NCI-H69 (cell line): ENCODE measurements at regions not wholly inside any gene's neighbourhood (a gene's known extent, or its start where the extent isn't known, plus 50 kb on each side); places are given as distances from the start of the nearest gene placed in this dataset.

ENCODE experiments used
- DNase-seq: peaks from one replicate; lab custom pipeline; 2025; lab: John Stamatoyannopoulos, UW

DNA sequence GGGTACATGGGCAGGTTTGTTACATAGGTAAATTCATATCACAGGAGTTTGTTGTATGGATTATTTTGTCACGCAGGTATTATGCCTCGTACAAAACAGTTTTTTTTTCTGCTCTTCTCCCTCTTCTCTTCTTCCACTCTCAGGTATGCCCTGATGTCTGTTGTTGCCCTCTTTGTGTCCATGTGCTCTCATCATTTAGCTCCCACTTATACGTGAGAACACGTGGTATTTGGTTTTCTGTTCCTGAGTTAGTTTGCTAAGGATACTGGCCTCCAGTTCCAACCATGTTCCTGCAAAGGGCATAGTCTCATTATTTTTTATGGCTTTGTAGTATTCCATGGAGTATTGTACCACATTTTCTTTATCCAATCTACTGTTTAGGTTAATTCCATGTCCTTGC lies 65.7 kb downstream of the UNC5CL start:
- DNase-seq = no peak

DNA sequence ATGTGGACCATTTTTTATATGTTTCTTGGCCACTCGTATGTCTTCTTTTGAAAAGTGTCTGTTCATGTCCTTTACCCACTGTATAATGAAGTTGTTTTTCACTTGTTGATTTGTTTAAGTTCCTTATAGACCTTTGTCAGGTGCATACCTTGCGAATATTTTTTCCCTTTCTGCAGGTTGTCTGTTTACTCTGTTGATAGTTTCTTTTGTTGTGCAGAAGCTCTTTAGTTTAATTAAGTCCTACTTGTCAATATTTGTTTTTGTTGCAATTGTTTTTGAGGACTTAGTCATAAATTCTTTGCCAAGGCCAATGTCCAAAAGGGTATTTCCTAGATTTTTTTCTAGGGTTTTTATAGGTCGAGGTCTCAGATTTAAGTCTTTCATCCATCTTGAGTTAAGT lies 66.2 kb downstream of the UNC5CL start:
- no peak for DNase-seq

DNA sequence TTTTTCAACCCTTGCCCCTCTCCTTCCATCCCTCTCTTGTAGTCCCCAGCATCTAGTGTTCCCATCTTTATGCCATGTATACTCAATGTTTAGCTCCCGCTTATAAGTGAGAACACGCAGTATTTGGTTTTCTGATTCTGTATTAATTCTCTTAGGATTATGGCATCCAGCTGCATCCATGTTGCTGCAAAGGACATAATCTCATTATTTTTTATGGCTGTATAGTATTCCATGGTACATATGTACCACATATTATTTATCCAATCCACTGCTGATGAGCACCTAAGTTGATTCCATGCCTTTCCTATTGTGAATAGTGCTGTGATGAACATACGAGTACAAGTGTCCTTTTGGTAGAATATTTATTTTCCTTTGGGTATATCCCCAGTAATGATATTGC lies 66.8 kb downstream of the UNC5CL start:
- no peak for DNase-seq

DNA sequence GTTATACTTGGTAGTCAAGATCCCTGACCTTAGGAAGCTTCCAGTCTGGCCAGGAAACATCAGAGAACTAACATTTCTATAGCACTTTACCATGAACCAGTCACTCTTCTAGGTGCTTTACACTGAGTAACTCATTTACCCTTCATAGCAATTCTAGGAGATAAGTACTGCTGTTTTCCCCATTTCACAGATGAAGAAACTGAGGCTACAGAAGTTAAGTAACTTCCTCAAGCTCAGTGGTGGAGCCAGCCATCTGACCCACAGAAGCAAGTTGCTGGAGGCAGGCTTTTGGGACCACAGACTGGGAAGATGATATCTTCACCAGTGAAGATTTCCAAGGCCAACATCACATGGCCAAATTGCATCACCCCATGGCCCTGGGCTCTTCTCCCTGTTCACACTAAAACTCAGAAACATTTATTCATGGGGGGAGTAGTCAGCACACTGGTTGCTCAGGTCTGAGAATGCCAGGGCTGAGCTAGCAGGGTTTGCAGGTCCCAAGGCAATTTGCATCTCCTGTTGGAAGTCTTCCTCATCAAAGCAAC lies 70.3 kb downstream of the UNC5CL start:
- DNase-seq = no peak

DNA sequence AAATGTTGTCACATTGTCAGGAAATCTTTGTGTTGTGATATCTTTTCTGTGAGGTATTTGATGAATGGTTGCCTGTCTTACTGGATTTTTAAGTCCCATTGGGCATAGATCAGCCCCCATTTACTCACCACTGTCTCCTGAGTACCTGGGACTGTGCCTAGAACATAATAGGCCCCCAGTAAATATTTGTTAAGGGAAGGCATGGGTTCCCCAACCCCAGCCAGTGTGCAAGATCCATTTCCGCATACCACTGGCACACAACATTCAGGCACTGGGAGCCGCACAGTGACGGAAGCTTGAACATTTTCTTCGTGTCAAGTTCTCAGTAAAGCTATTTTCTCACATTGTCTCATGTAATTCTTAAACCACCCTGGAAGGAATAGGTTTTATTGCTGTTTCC lies 72.2 kb downstream of the UNC5CL start:
- DNase-seq = no peak

DNA sequence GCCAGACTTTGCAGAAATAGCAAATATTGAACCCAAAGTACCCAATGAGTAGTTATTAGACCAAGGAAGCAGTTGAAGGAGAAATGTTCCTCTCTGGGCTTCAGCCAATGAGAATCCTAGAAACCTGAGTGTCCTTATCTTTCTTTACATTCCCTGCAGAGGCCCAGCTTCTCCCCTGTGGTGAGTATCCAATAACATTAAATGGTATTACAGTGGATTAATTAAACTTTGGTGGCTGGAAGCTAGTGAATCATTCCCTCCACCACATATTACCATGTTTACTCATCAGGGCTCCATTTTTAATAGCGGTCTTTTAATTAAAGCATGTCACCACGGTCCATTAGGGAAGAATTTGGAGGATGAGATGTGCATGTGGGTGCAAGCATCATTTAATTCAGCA lies 74.0 kb downstream of the UNC5CL start:
- DNase-seq = peak; percentile 21

DNA sequence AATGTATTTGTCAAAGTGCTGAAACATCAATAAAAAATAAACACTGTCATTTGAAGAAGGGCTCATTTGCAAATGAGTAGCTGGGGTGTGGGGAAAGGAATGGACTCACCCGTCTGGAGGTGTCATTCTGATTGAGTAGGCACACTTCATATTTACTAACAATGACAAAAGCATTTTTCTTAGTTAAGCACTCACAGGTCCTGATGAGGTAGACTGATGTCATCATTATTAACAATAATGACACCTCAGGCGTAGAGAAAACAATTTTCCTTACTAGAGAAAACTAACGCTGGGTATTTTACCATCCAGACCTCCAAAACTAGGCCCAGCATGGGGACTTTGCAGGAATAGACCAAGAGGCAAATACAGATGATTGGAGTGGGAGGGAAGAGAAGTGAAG lies 76.0 kb downstream of the UNC5CL start:
- no peak for DNase-seq

DNA sequence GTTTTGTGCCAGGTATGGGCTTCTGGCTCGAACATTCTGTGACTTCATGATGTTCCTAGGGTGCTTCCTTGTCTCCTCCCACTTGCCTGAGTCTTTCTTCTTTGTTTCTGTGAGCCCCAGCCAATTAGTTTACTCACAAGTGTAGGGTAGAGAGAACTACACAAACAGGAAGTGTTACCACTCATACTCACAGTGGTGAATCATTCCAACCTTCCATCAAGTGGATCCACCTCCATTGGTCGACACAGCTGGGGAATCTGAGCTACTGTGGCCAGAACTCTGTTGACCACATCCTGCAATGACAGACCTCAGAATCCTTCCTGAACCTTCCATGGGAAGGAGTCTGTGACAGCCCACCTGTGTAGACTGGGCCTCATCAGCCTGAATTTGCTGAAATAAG lies 76.8 kb downstream of the UNC5CL start:
- peak; percentile 23 for DNase-seq

DNA sequence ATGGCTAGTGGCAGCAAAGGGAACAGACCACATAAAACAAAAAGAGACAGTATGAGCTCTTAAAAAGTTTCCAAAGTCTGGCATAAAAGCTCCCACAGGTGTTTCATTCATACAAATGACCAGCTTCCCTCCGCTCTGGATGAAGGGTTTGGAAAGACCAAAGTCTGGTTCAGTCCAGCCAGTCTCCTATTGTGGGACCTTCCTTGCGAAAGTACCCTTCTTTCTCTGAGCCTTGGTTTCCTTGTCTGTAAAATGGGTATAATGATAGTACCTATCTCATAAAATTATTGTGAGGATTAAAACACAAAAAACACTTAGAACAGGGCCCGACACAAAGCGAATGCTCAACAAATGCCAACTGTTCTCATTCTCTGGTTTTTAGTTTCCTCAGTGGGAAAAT lies 77.2 kb downstream of the UNC5CL start:
- DNase-seq = no peak

DNA sequence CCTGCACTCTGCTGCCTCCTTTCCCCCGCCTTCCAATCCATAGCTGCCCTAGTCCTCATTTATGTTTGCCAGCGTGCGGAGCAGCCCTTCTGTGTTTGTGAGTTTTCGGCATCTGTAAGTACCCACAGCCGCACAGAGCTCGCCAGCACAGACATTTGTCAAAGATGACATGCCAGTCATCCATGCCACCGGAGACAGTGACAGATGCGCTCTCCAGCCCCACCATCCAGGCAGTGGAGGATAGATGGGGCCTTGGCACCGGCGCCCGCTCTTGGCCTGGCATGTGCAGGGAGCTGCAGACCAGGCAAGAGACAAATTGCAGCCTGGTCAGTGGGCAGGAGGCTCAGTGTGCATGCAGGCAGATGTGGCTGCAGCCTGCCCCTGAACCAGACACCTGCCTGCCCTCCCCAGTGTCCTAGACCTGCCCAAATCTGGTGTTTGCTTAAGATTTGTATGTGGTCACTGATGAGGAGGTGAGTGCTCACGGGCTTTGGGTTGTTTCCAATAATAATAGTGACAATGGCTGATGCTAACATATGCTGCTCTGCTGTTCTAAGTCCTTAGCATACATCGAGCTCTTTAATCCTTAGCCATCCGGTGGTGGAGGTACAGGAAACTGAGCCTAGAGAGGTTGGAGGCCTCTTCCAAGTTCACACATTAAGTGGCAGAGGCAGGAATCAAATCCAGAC lies 78.1 kb downstream of the UNC5CL start:
- DNase-seq = no peak

DNA sequence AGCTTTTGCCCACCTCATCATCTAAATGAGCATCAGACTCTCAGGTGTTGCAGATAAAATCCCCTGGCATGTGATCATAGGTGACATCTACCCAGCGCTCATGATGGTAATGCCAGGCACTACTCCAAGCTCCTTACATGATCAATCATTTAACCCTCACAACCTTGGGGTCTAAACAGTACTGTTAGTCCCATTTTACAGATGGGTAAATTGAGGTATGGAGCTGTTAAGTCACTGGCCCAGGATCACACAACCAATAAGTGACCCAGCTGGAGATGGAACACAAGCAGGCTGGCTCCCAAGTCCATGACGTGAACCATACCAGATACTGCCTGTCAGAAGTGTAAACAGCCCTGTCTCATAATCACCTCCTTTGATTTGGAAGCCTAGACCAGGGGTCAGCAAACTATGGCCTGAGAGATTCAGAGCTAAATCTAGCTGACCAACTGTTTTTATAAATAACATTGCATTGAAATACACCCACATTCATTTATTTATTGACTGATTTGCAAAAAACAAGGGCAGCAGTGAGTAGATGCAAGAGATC lies 79.2 kb downstream of the UNC5CL start:
- DNase-seq = no peak

DNA sequence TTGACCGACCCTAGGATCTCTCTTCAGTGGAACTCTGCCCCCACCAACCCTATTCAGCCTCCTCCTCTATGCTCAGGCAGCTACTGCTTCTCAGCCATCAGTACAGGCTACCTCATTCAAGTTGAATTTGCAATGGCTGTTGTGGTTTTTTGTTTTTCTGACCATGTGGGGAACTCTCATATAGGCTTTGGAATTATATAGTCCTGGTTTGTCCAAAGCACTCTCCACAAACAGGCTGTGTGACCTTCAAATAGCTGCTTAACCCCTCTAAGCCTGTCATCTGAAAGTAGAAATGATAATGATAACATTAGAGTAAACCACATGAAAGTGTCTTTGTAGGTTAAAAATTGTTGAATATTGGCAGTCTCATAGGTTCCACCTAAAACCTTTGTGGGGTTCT lies 80.3 kb downstream of the UNC5CL start:
- no peak for DNase-seq

DNA sequence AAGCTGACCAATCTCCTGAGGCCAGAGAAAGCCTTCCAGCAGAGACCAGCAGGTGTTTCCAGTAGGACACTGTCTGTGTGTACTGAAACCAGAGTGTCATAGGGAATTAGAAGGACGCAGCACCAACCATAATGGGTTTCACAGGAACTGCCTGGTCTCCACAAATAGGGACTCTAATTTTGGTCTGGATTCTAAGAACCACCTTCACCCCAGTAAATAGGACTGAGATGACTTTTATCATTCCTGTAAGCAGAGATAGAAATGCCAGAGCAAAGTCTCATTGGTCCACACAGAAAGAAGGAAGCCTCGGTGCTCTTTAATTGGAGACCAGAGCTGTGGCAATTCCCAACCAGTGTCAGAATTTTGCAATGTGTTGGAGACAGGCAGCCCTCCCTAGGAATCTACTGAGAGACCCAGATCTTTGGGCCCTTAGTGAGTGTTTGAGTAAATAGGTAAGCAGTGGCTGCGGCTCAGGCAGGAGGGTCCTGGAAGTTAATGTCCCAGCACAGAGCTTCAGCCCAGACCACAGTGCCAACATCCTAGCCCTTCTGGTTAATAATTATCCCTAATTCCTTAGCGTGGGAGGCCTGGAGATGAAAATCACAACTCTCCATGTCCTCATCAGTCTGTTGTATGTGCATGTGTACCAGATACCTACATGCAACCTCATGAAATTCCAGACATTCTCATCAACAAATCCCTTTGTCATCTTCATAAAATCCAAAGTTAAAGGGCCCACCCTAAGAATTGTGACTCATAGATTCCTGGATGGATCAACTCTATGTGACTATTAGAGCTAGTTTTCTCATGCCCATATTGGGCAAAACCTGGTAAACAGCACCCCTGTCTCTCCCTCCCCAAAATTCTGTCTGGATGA lies 81.2 kb downstream of the UNC5CL start:
- no peak for DNase-seq

DNA sequence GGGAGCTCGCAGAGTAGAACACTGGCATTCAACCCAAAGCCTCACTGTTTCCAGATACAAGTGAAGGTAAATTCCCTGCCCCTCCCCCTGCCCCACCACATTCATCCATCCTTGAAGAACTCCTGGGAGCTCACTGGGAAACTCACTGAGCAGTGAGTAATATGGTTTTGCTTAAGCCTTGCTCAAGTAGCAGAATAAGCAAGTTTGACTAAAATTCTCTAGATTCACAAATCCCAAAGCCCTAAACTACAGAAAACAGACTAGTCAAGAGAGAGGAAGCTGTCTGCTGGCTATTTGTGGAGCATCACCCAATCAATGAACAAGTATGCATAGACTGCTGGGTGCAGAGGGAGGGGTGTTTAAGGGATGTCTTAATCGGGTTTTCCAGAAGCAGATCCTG lies 82.1 kb downstream of the UNC5CL start:
- no peak for DNase-seq

DNA sequence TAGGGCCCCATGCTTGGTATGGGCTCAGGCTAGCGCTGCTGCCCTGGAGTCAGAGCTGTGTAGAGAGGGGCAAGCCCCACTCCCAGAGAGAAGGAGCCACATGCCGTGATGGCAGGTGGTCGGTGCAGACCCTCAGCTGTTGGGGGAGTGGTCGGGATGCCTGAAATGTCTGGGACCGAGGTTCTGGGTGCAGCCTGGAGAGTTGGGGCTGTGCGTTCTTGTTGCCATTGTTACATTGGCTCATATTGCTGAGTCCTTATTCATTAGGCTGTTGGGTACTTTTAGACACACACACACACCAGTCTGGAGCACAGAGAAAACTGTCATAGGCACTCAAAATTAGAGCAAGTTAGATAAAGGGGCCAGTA lies 83.9 kb downstream of the UNC5CL start:
- no peak for DNase-seq

DNA sequence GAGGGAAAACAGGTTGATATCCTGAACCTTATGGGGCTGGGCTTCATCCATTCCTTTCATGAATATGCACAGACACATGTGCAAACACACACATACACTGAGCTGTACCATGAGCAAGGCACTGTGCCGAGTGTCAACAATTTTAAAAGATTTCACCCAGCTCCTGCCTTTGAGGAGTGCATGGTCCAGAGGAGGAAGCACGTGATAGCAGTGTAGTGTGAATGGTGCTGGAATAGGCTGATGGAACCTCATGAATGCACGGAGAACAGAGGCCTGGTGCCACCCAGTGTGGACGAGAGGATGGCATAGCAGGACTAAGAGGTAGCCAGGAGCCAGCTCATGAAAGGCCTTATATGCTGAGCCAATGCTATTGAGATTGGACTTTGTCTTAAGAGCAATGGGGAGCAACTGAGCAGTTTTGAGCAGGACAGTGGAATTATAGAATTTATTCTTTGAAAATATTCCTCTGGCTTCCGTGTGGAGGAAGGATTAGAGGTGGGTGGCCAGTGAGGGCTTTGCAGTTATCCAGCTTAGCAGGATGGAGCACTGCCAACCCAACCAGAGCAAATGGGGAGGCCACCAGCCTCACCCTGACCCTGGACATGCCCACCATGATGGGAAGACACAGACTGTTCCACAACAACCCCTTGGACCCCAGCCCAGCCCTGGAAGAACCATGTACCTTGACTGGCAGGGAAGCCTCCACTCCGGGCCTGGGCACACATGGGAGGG lies 84.4 kb downstream of the UNC5CL start:
- no peak for DNase-seq

DNA sequence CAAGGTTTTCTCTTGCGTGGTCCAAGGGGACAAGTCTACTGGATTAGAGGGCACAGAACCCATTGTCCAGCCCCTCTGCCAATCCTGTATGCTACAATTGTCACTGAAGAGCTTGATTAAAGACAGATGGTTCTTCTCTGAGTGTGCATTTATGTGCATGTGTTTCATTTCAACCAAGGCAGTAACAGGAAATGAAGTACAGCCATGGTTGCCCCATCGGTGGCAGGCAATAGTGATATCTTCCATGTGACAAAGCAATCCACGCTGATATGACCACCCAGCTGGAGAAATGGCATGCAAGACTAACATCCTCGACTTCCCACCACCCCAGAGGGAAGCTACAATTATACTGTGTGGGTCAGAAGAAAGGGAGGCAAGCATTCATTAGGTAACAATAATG lies 85.5 kb downstream of the UNC5CL start:
- DNase-seq = no peak

DNA sequence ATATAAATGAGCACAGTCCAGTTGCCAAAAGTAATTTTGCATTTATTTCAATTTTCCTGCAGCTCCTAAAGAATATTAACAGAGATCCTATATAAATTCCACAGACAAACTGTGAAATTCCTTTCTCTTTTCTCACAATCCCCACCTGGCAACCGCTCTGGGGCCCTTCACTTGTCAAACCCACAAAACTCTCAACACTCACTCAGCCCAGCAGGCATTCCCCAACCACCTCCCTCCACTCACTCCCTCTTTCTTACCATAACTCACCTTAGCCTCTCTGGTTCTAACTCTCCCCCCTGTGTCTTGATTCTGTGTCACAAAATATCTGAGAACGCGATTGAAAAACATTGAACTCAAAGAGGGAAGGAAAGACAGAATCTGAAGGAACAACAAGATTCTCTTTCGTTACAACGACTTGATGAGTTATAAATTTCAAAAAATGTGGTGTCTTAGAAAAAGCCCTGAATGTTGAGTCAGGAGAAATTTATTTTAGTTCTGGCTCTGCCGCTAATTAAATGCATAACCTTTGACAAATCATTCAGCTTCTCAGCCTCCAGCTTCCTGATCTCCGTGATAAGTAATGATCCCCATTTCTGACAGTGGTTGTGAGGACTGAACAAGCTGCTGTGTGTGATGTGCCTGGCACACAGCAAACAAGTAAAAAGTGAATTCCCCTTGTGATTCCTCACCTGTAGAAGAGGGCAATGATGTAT lies 87.9 kb downstream of the UNC5CL start:
- no peak for DNase-seq

DNA sequence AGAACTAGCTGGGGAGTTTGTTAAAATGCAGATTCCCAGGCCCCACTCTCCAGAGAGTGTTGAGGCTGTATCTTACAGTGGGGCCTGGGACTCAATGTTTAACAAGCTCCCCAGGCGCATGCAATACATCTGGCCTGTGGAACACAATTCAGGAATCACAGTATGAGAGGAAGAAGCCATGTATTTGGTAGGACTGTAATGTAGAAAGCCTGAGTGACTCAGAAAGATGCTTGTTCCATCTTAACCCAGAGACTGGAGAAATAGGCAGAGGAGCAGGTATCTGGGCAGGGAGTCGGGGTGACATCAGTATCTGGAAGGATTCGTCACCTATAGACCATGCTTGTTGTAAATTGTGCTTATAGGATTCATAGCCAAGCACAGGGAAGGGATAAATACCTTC lies 90.5 kb downstream of the UNC5CL start:
- no peak for DNase-seq

DNA sequence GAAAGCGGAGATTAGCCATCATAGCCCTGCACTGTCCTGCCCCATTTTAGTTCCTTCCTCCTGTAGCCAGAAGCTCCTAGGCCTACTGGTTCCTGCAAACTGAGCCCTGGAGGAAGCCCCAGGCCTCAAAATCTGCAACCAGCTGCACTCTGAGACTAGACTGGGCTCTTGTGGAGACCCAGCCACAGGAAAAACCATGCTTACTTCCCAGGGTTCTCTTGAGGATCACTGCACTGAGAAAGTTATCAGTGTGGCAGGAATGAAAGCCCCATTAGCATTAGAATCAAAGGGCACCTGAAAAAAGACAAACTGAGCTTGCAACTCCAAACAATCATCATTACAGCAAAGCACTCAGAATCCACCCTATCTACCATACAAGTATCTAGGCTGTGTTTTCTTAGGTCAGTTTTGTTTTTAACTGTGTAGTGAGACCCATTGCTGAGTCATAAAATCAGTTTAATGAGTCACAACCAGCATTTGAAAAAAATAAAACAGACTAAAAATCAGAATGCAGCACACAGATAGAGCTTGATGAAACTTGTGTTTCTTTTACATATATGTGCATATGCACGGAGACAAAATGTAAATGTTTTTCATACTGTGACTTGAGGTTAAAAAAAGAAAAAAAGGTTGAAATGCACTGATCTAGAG lies 91.0 kb downstream of the UNC5CL start:
- DNase-seq = no peak

DNA sequence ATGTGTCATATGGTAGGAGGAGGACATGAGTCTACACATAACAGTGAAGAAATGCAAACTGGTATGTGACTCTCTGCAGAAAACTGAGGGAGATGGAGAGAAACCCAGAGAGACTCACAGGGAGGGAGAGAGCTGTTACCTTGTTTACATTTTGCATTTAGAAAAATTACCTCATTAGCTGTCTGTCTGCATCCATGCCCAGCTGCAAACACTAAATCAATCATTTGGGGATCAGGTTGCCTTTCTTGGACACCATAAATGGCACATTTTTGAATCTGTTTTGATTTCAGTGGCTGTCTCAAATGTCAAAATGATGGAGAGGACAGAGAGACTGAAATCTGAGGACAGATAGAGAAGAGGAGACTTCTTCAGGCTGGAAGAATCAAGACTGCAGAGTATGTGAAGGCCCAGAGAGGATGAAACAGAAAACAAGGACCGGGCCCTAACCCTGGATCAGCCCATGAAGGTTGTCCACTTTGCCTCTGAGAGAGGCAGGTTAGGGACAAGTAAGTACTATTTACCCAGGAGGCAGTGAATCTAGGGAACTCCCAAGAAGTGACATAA lies 92.2 kb downstream of the UNC5CL start:
- DNase-seq = no peak
